GM23248 (cell line): ENCODE measurements at regions not wholly inside any gene's neighbourhood (a gene's known extent, or its start where the extent isn't known, plus 50 kb on each side); places are given as distances from the start of the nearest gene placed in this dataset.

ENCODE experiments used
- EZH2 ChIP-seq: fragments of 200-600 bp; sonication (generic); IDR thresholded peaks from 2 replicates; pipeline ENCODE4 v1.6.1; 2018; ENCODE audit warnings: antibody characterized with exemption, mild to moderate bottlenecking; ENCODE audit not compliant: insufficient read depth, poor library complexity, severe bottlenecking
- EZH2phosphoT487 ChIP-seq: fragments of 200-600 bp; sonication (generic); IDR thresholded peaks from 2 replicates; pipeline ENCODE4 v1.6.1; 2018; ENCODE audit warnings: antibody characterized with exemption, moderate library complexity, mild to moderate bottlenecking, low read depth; ENCODE audit not compliant: insufficient read depth

- no peak for TF ChIP-seq EZH2
- no peak for TF ChIP-seq EZH2phosphoT487
These were observed 641.5 kb upstream of the EPHA6 start for GRCh38 chr3:96172917-96173316.
